ENCODE measurements at regions not wholly inside any gene's neighbourhood (a gene's known extent, or its start where the extent isn't known, plus 50 kb on each side); places are given as distances from the start of the nearest gene placed in this dataset.

GRCh38 chr6:167703781-167704180 is 122.9 kb upstream of the AFDN start:
- Histone ChIP-seq H2AFZ (ENCODE audit: control insufficient read depth, low read length) (no peak overlapping the region), H3K9me3 (ENCODE audit: control insufficient read depth, low read depth, low read length) (no peaks in the 10 kb centered on the region), H3K36me3 (ENCODE audit: control insufficient read depth in 2 of 2, extremely low read depth in 1 of 2, insufficient read depth in 2 of 2, low read length in 2 of 2) (no peaks in the 10 kb centered on the region), H3K27ac (ENCODE audit: control insufficient read depth, insufficient read depth, low read length) (no peak overlapping the region), H4K20me1 (ENCODE audit: control insufficient read depth, extremely low read depth, insufficient read depth, low read length) (no peaks in the 10 kb centered on the region), H3K4me1 (ENCODE audit: control insufficient read depth, extremely low read depth, insufficient read depth, low read length) (no peaks in the 10 kb centered on the region), H3K4me3 (ENCODE audit: control insufficient read depth in 2 of 3, extremely low read depth in 1 of 3, insufficient read depth in 2 of 3, low read depth in 1 of 3, low read length in 3 of 3) (no peak overlapping the region), H3K9me1 (ENCODE audit: control insufficient read depth, extremely low read depth, insufficient read depth, low read length) (no peaks in the 10 kb centered on the region), H3K9ac (ENCODE audit: control insufficient read depth, extremely low read depth, insufficient read depth, low read length) (no peak overlapping the region), H3K4me2 (ENCODE audit: control insufficient read depth, extremely low read depth, insufficient read depth, low read depth, low read length) (no peak overlapping the region), H3K79me2 (ENCODE audit: control insufficient read depth, insufficient read depth, low read length) (no peaks in the 10 kb centered on the region), H3K27me3 (ENCODE audit: control insufficient read depth, extremely low read depth, insufficient read depth, low read length) (no peaks in the 10 kb centered on the region)
- no peak for FAIRE-seq
- TF ChIP-seq CTCF (optimal IDR thresholded peaks at IDR 0.05 in 1 of 3, IDR thresholded peaks at IDR 0.05 in 1 of 3, conservative IDR thresholded peaks at IDR 0.05 in 1 of 3; ENCODE audit: extremely low read depth in 1 of 3, insufficient read depth in 2 of 3, low read length in 3 of 3) (no peak), EZH2 (IDR thresholded peaks at IDR 0.05; ENCODE audit: low read length) (no peak)
- dilution Hi-C loops (cut with MboI; ENCODE audit: extremely low pct_ligation_motif_present, low sequenced_read_pairs) = no loop called here
- no peak for DNase-seq (ENCODE audit: low read depth, low spot score)

DNA sequence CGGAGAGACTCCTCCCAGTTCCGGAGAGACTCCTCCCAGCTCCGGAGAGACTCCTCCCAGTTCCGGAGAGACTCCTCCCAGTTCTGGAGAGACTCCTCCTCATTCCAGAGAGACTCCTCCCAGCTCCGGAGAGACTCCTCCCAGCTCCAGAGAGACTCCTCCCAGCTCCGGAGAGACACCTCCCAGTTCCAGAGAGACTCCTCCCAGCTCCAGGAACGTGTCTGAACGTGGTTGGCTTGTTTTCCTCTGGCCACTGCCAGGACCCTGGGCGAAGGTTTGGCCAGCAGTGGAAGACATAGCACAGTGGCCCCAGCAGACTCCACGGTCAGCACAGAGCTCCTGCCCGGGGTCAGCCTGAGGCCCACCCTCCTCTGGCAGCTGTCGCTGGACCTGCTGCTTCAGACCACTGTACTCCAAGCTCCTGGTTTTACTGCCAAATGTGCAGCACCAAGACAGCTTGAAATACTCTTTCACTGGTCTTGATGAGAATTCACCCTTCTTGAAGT is 122.3 kb upstream of the AFDN start:
- no peak for FAIRE-seq
- H2AFZ ChIP-seq (ENCODE audit: control insufficient read depth, low read length) = no peak overlapping the region

More for the DNA sequence above, 122.3 kb upstream of the AFDN start:
- no peaks in the 10 kb centered on the region for H3K9me3 ChIP-seq (ENCODE audit: control insufficient read depth, low read depth, low read length)
- no peak overlapping the region for H3K27ac ChIP-seq (ENCODE audit: control insufficient read depth, insufficient read depth, low read length)
- H4K20me1 ChIP-seq (ENCODE audit: control insufficient read depth, extremely low read depth, insufficient read depth, low read length) = no peaks in the 10 kb centered on the region
- no peaks in the 10 kb centered on the region for H3K36me3 ChIP-seq (ENCODE audit: control insufficient read depth in 2 of 2, extremely low read depth in 1 of 2, insufficient read depth in 2 of 2, low read length in 2 of 2)
- H3K79me2 ChIP-seq (ENCODE audit: control insufficient read depth, insufficient read depth, low read length) = no peaks in the 10 kb centered on the region
- H3K9ac ChIP-seq (ENCODE audit: control insufficient read depth, extremely low read depth, insufficient read depth, low read length) = no peak overlapping the region
- no peaks in the 10 kb centered on the region for H3K4me1 ChIP-seq (ENCODE audit: control insufficient read depth, extremely low read depth, insufficient read depth, low read length)
- no peak for DNase-seq (ENCODE audit: low read depth, low spot score)
- no peak overlapping the region for H3K4me3 ChIP-seq (ENCODE audit: control insufficient read depth in 2 of 3, extremely low read depth in 1 of 3, insufficient read depth in 2 of 3, low read depth in 1 of 3, low read length in 3 of 3)
- dilution Hi-C loops (cut with MboI; ENCODE audit: extremely low pct_ligation_motif_present, low sequenced_read_pairs) = no loop called here
- no peaks in the 10 kb centered on the region for H3K27me3 ChIP-seq (ENCODE audit: control insufficient read depth, extremely low read depth, insufficient read depth, low read length)
- no peaks in the 10 kb centered on the region for H3K9me1 ChIP-seq (ENCODE audit: control insufficient read depth, extremely low read depth, insufficient read depth, low read length)
- no peak overlapping the region for H3K4me2 ChIP-seq (ENCODE audit: control insufficient read depth, extremely low read depth, insufficient read depth, low read depth, low read length)
- TF ChIP-seq CTCF (optimal IDR thresholded peaks at IDR 0.05 in 1 of 3, IDR thresholded peaks at IDR 0.05 in 1 of 3, conservative IDR thresholded peaks at IDR 0.05 in 1 of 3; ENCODE audit: extremely low read depth in 1 of 3, insufficient read depth in 2 of 3, low read length in 3 of 3) (no peak), EZH2 (IDR thresholded peaks at IDR 0.05; ENCODE audit: low read length) (no peak)

All from keratinocyte (primary cell).